ENCODE measurements at regions not wholly inside any gene's neighbourhood (a gene's known extent, or its start where the extent isn't known, plus 50 kb on each side); places are given as distances from the start of the nearest gene placed in this dataset.
"Not testable (repeated sequence)": the region's sequence is repeated elsewhere in the genome, so short reads cannot be mapped to it uniquely, and the experiment has no call there.

- peak; percentile 92 for DNase-seq (ENCODE audit: low read depth)
These were observed 91.0 kb upstream of the FAM20C start for GRCh38 chr7:101146-102046.

- DNase-seq (ENCODE audit: low read depth): no peak
These were observed 90.2 kb upstream of the FAM20C start for GRCh38 chr7:102047-102711.

GRCh38 chr7:102721-103120, 89.7 kb upstream of the FAM20C start:
- DNase-seq (ENCODE audit: low read depth): no peak

GRCh38 chr7:103981-104380, 88.4 kb upstream of the FAM20C start:
- not testable (repeated sequence) for DNase-seq (ENCODE audit: low read depth)

- no peak for DNase-seq (ENCODE audit: low read depth)
These were observed 87.4 kb upstream of the FAM20C start for GRCh38 chr7:105002-105401.

GRCh38 chr7:106356-106755, 86.0 kb upstream of the FAM20C start:
- no peak for DNase-seq (ENCODE audit: low read depth)

- no peak for DNase-seq (ENCODE audit: low read depth)
These were observed 85.1 kb upstream of the FAM20C start for GRCh38 chr7:107233-107632.

- DNase-seq (ENCODE audit: low read depth): no peak
These were observed 84.5 kb upstream of the FAM20C start for GRCh38 chr7:107907-108306.

GRCh38 chr7:109094-109493, 83.3 kb upstream of the FAM20C start:
- DNase-seq (ENCODE audit: low read depth): no peak

- no peak for DNase-seq (ENCODE audit: low read depth)
These were observed 82.3 kb upstream of the FAM20C start for GRCh38 chr7:109898-110556.

GRCh38 chr7:110557-111232, 81.7 kb upstream of the FAM20C start:
- DNase-seq (ENCODE audit: low read depth): no peak

GRCh38 chr7:111591-111990, 80.8 kb upstream of the FAM20C start:
- no peak for DNase-seq (ENCODE audit: low read depth)

- DNase-seq (ENCODE audit: low read depth): no peak
These were observed 79.5 kb upstream of the FAM20C start for GRCh38 chr7:112881-113280.

GRCh38 chr7:115274-115911, 77.0 kb upstream of the FAM20C start:
- DNase-seq (ENCODE audit: low read depth): no peak

GRCh38 chr7:116188-116981, 76.0 kb upstream of the FAM20C start:
- no peak for DNase-seq (ENCODE audit: low read depth)

- no peak for DNase-seq (ENCODE audit: low read depth)
These were observed 74.3 kb upstream of the FAM20C start for GRCh38 chr7:117836-118614.

GRCh38 chr7:118615-119391, 73.6 kb upstream of the FAM20C start:
- DNase-seq (ENCODE audit: low read depth): no peak

- DNase-seq (ENCODE audit: low read depth): no peak
These were observed 72.8 kb upstream of the FAM20C start for GRCh38 chr7:119392-120163.

Measured in HS-5 (cell line).